Keratinocyte (primary cell): ENCODE measurements at regions not wholly inside any gene's neighbourhood (a gene's known extent, or its start where the extent isn't known, plus 50 kb on each side); places are given as distances from the start of the nearest gene placed in this dataset.

Experiments
- DNase-seq: peaks from one replicate; pipeline ENCODE4 v3.0.0-alpha.2; 2011; ENCODE audit warnings: low read depth, missing footprints, low spot score
- FAIRE-seq: peaks from 2 replicates; lab custom pipeline; 2011; peaks lifted over from hg19 to GRCh38; lab: Jason Lieb, UNC
- H2AFZ ChIP-seq: 2 replicates; pipeline ENCODE4 v1.6.0; 2012; ENCODE audit warnings: low read length, control low read depth, inconsistent platforms; ENCODE audit not compliant: control insufficient read depth
- H3K27ac ChIP-seq: 2 replicates; pipeline ENCODE4 v1.5.1; 2011; ENCODE audit warnings: low read length; ENCODE audit not compliant: control insufficient read depth, insufficient read depth
- H3K27me3 ChIP-seq: 3 replicates; pipeline ENCODE4 v1.6.0; 2011; ENCODE audit warnings: low read length; ENCODE audit not compliant: control insufficient read depth, insufficient read depth; ENCODE audit errors: extremely low read depth
- H3K36me3 ChIP-seq, 2 experiments: 2 replicates in 1 of 2; 3 replicates in 1 of 2; pipeline ENCODE4 v1.5.1; 2011; ENCODE audit warnings: low read length in 2 of 2, mild to moderate bottlenecking in 1 of 2; ENCODE audit not compliant: control insufficient read depth in 2 of 2, insufficient read depth in 2 of 2; ENCODE audit errors: extremely low read depth in 1 of 2
- H3K4me1 ChIP-seq: 3 replicates; pipeline ENCODE4 v1.5.1; 2011; ENCODE audit warnings: low read length; ENCODE audit not compliant: control insufficient read depth, insufficient read depth; ENCODE audit errors: extremely low read depth
- H3K4me2 ChIP-seq: 3 replicates; pipeline ENCODE4 v1.6.0; 2011; ENCODE audit warnings: low read depth, low read length; ENCODE audit not compliant: control insufficient read depth, insufficient read depth; ENCODE audit errors: extremely low read depth
- H3K4me3 ChIP-seq, 3 experiments: fragments of 200-600 bp in 1 of 3; sonication (generic) in 1 of 3; 2 replicates in 2 of 3; 3 replicates in 1 of 3; pipeline ENCODE4 v1.5.1; 2011 to 2016; ENCODE audit warnings: low read length in 3 of 3, mild to moderate bottlenecking in 3 of 3, control low read depth in 2 of 3, inconsistent platforms in 1 of 3, low read depth in 1 of 3, mixed read lengths in 1 of 3, mixed run types in 1 of 3, moderate library complexity in 1 of 3; ENCODE audit not compliant: control insufficient read depth in 2 of 3, insufficient read depth in 2 of 3; ENCODE audit errors: extremely low read depth in 1 of 3
- H3K79me2 ChIP-seq: 2 replicates; pipeline ENCODE4 v1.6.0; 2012; ENCODE audit warnings: low read length; ENCODE audit not compliant: control insufficient read depth, insufficient read depth
- H3K9ac ChIP-seq: 3 replicates; pipeline ENCODE4 v1.6.0; 2011; ENCODE audit warnings: low read length; ENCODE audit not compliant: control insufficient read depth, insufficient read depth; ENCODE audit errors: extremely low read depth
- H3K9me1 ChIP-seq: 3 replicates; pipeline ENCODE4 v1.6.0; 2011; ENCODE audit warnings: low read length; ENCODE audit not compliant: control insufficient read depth, insufficient read depth; ENCODE audit errors: extremely low read depth
- H3K9me3 ChIP-seq: 2 replicates; pipeline ENCODE4 v1.5.1; 2012; ENCODE audit warnings: low read depth, low read length; ENCODE audit not compliant: control insufficient read depth
- H4K20me1 ChIP-seq: 3 replicates; pipeline ENCODE4 v1.6.0; 2011; ENCODE audit warnings: low read length; ENCODE audit not compliant: control insufficient read depth, insufficient read depth; ENCODE audit errors: extremely low read depth
- CTCF ChIP-seq, 3 experiments: IDR thresholded peaks in 1 of 3; conservative IDR thresholded peaks in 1 of 3; optimal IDR thresholded peaks in 1 of 3; 2 replicates in 2 of 3; 3 replicates in 1 of 3; pipeline versions ENCODE3 to v1.5.1; 2011; ENCODE audit warnings: low read length in 3 of 3, mild to moderate bottlenecking in 3 of 3, moderate library complexity in 2 of 3, control low read depth in 1 of 3, inconsistent platforms in 1 of 3; ENCODE audit not compliant: insufficient read depth in 2 of 3; ENCODE audit errors: extremely low read depth in 1 of 3
- EZH2 ChIP-seq: IDR thresholded peaks from one replicate; pipeline ENCODE4 v1.6.1; 2012; ENCODE audit warnings: inconsistent platforms, mild to moderate bottlenecking, low read length, moderate library complexity
- dilution Hi-C: fragments of 300-500 bp; cut with MboI; formaldehyde crosslinking; loops from one replicate; pipeline ENCODE4 v1.7.0; 2020; ENCODE audit warnings: low sequenced_read_pairs; ENCODE audit not compliant: extremely low pct_ligation_motif_present

GRCh38 chr16:80407265-80407987 is 133.4 kb upstream of the DYNLRB2 start:
- DNase-seq (no peak), FAIRE-seq (no peak)
- no peaks in the 10 kb centered on the region for H3K79me2 ChIP-seq
- H3K4me3 ChIP-seq = no peak overlapping the region
- H3K4me1 ChIP-seq = no peaks in the 10 kb centered on the region
- no peaks in the 10 kb centered on the region for H3K9me1 ChIP-seq
- H3K4me2 ChIP-seq = no peak overlapping the region
- H3K9ac ChIP-seq = no peak overlapping the region
- H2AFZ ChIP-seq = no peak overlapping the region
- H4K20me1 ChIP-seq = no peaks in the 10 kb centered on the region
- H3K36me3 ChIP-seq = no peaks in the 10 kb centered on the region
- dilution Hi-C loops = no loop called here
- TF ChIP-seq EZH2 (no peak), CTCF (optimal IDR thresholded peaks at IDR 0.05 in 1 of 3, IDR thresholded peaks at IDR 0.05 in 1 of 3, conservative IDR thresholded peaks at IDR 0.05 in 1 of 3; ENCODE audit: extremely low read depth in 1 of 3, insufficient read depth in 2 of 3, low read length in 3 of 3) (no peak)
- no peaks in the 10 kb centered on the region for H3K27me3 ChIP-seq
- H3K27ac ChIP-seq = no peak overlapping the region
- H3K9me3 ChIP-seq = no peaks in the 10 kb centered on the region

DNA sequence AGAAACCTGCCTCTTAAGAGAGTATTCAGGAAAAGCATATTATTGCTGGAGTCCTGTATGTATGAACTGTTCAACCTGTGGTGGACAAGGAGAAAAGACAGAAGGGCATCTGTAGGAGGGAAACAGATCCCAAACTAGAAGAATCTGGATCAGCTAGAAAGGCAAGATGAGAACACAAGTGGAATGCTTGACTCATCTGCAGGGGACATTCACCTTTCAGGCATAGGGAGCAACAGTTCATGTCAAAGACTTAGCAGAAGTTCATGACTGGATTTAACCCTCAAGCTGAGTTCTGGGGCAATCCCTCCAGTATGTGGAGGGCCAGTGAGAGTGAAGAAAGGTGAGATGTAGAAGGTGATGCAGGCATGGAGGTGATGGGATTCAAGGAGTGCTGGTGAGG is 135.9 kb upstream of the DYNLRB2 start:
- H2AFZ ChIP-seq = no peak overlapping the region

More for the DNA sequence above, 135.9 kb upstream of the DYNLRB2 start:
- Histone ChIP-seq H3K9ac (no peak overlapping the region), H3K9me1 (no peaks in the 10 kb centered on the region), H3K9me3 (no peaks in the 10 kb centered on the region), H3K27me3 (no peaks in the 10 kb centered on the region), H3K27ac (no peak overlapping the region), H3K4me3 (no peak overlapping the region), H3K79me2 (no peaks in the 10 kb centered on the region), H3K4me1 (no peaks in the 10 kb centered on the region), H4K20me1 (no peaks in the 10 kb centered on the region), H3K36me3 (no peaks in the 10 kb centered on the region), H3K4me2 (no peak overlapping the region)
- TF ChIP-seq EZH2 (no peak), CTCF (optimal IDR thresholded peaks at IDR 0.05 in 1 of 3, IDR thresholded peaks at IDR 0.05 in 1 of 3, conservative IDR thresholded peaks at IDR 0.05 in 1 of 3; ENCODE audit: extremely low read depth in 1 of 3, insufficient read depth in 2 of 3, low read length in 3 of 3) (no peak)
- DNase-seq = no peak
- no peak for FAIRE-seq
- dilution Hi-C loops = no loop called here
